ENCODE measurements at regions not wholly inside any gene's neighbourhood (a gene's known extent, or its start where the extent isn't known, plus 50 kb on each side); places are given as distances from the start of the nearest gene placed in this dataset.

- no peaks in the 10 kb centered on the region for H3K9me3 Mint-ChIP-seq (ENCODE audit: unreplicated experiment)
- DNase-seq, result no peak
- H3K4me1 Mint-ChIP-seq (ENCODE audit: low read depth, unreplicated experiment), result no peaks in the 10 kb centered on the region
- H3K27me3 Mint-ChIP-seq (ENCODE audit: unreplicated experiment), result no peaks in the 10 kb centered on the region
- no peaks in the 10 kb centered on the region for H3K36me3 Mint-ChIP-seq (ENCODE audit: unreplicated experiment)
- no peak overlapping the region for H3K27ac Mint-ChIP-seq (ENCODE audit: unreplicated experiment)
- TF ChIP-seq CTCF (IDR thresholded peaks at IDR 0.05; ENCODE audit: partially characterized antibody, unreplicated experiment), result no peak
- H3K4me3 Mint-ChIP-seq (ENCODE audit: unreplicated experiment), result no peak overlapping the region
Measured at GRCh38 chr3:8205881-8206280, 295.7 kb upstream of the LMCD1 start.

GRCh38 chr3:8206971-8207617 is 294.5 kb upstream of the LMCD1 start:
- H3K27ac Mint-ChIP-seq (ENCODE audit: unreplicated experiment), result no peak overlapping the region
- no peaks in the 10 kb centered on the region for H3K36me3 Mint-ChIP-seq (ENCODE audit: unreplicated experiment)
- H3K4me3 Mint-ChIP-seq (ENCODE audit: unreplicated experiment), result no peak overlapping the region
- TF ChIP-seq CTCF (IDR thresholded peaks at IDR 0.05; ENCODE audit: partially characterized antibody, unreplicated experiment), result no peak
- no peaks in the 10 kb centered on the region for H3K27me3 Mint-ChIP-seq (ENCODE audit: unreplicated experiment)
- H3K9me3 Mint-ChIP-seq (ENCODE audit: unreplicated experiment), result no peaks in the 10 kb centered on the region
- no peaks in the 10 kb centered on the region for H3K4me1 Mint-ChIP-seq (ENCODE audit: low read depth, unreplicated experiment)
- DNase-seq, result no peak

GRCh38 chr3:8210882-8211341 is 290.7 kb upstream of the LMCD1 start:
- Mint-ChIP-seq H3K9me3 (ENCODE audit: unreplicated experiment) (no peaks in the 10 kb centered on the region), H3K27ac (ENCODE audit: unreplicated experiment) (no peak overlapping the region), H3K4me1 (ENCODE audit: low read depth, unreplicated experiment) (no peaks in the 10 kb centered on the region), H3K4me3 (ENCODE audit: unreplicated experiment) (no peak overlapping the region), H3K36me3 (ENCODE audit: unreplicated experiment) (no peaks in the 10 kb centered on the region), H3K27me3 (ENCODE audit: unreplicated experiment) (no peaks in the 10 kb centered on the region)
- DNase-seq, result no peak
- TF ChIP-seq CTCF (IDR thresholded peaks at IDR 0.05; ENCODE audit: partially characterized antibody, unreplicated experiment), result no peak

GRCh38 chr3:8212794-8213193 is 288.8 kb upstream of the LMCD1 start:
- Mint-ChIP-seq H3K27ac (ENCODE audit: unreplicated experiment) (no peak overlapping the region), H3K4me1 (ENCODE audit: low read depth, unreplicated experiment) (no peaks in the 10 kb centered on the region), H3K36me3 (ENCODE audit: unreplicated experiment) (no peaks in the 10 kb centered on the region), H3K9me3 (ENCODE audit: unreplicated experiment) (no peaks in the 10 kb centered on the region), H3K27me3 (ENCODE audit: unreplicated experiment) (no peaks in the 10 kb centered on the region), H3K4me3 (ENCODE audit: unreplicated experiment) (no peak overlapping the region)
- TF ChIP-seq CTCF (IDR thresholded peaks at IDR 0.05; ENCODE audit: partially characterized antibody, unreplicated experiment), result no peak
- no peak for DNase-seq

- Mint-ChIP-seq H3K36me3 (ENCODE audit: unreplicated experiment) (no peaks in the 10 kb centered on the region), H3K27ac (ENCODE audit: unreplicated experiment) (no peak overlapping the region), H3K4me3 (ENCODE audit: unreplicated experiment) (no peak overlapping the region), H3K4me1 (ENCODE audit: low read depth, unreplicated experiment) (no peaks in the 10 kb centered on the region), H3K27me3 (ENCODE audit: unreplicated experiment) (no peaks in the 10 kb centered on the region), H3K9me3 (ENCODE audit: unreplicated experiment) (no peaks in the 10 kb centered on the region)
- DNase-seq, result no peak
- no peak for TF ChIP-seq CTCF (IDR thresholded peaks at IDR 0.05; ENCODE audit: partially characterized antibody, unreplicated experiment)
Measured at GRCh38 chr3:8213286-8213685, 288.3 kb upstream of the LMCD1 start.
